Rectal smooth muscle tissue (tissue), 1 donor: ENCODE measurements at regions not wholly inside any gene's neighbourhood (a gene's known extent, or its start where the extent isn't known, plus 50 kb on each side); places are given as distances from the start of the nearest gene placed in this dataset.

Experiments
- H3K27ac ChIP-seq: one replicate; pipeline ENCODE4 v1.7.0; 2013; ENCODE audit warnings: low read depth, low read length, inconsistent platforms
- H3K27me3 ChIP-seq: one replicate; pipeline ENCODE4 v1.7.0; 2013; ENCODE audit warnings: low read length; ENCODE audit not compliant: control insufficient read depth, insufficient read depth
- H3K36me3 ChIP-seq: one replicate; pipeline ENCODE4 v1.7.0; 2013; ENCODE audit warnings: low read length; ENCODE audit not compliant: control insufficient read depth, insufficient read depth
- H3K4me1 ChIP-seq: one replicate; pipeline ENCODE4 v1.7.0; 2013; ENCODE audit warnings: low read length; ENCODE audit not compliant: control insufficient read depth, insufficient read depth
- H3K4me3 ChIP-seq: one replicate; pipeline ENCODE4 v1.7.0; 2013; ENCODE audit warnings: low read length
- H3K9ac ChIP-seq: one replicate; pipeline ENCODE4 v1.7.0; 2013; ENCODE audit warnings: low read length

- Histone ChIP-seq H3K36me3 (no peaks in the 10 kb centered on the region), H3K4me3 (no peak overlapping the region), H3K9ac (no peak overlapping the region), H3K27me3 (no peaks in the 10 kb centered on the region), H3K4me1 (peaks cover 13% of the 10 kb centered on the region), H3K27ac (no peak overlapping the region)
Measured at GRCh38 chr3:152094406-152094805, 174.3 kb upstream of the MBNL1 start.

GRCh38 chr3:152095472-152095871 lies 173.3 kb upstream of the MBNL1 start:
- H3K4me1 ChIP-seq = peaks cover 13% of the 10 kb centered on the region
- no peak overlapping the region for H3K4me3 ChIP-seq
- H3K9ac ChIP-seq = no peak overlapping the region
- peak overlapping the region; percentile 93 for H3K27ac ChIP-seq
- no peaks in the 10 kb centered on the region for H3K27me3 ChIP-seq
- no peaks in the 10 kb centered on the region for H3K36me3 ChIP-seq

- no peak overlapping the region for H3K9ac ChIP-seq
- no peaks in the 10 kb centered on the region for H3K36me3 ChIP-seq
- peaks cover 13% of the 10 kb centered on the region for H3K4me1 ChIP-seq
- no peaks in the 10 kb centered on the region for H3K27me3 ChIP-seq
- peak overlapping the region; percentile 93 for H3K27ac ChIP-seq
- no peak overlapping the region for H3K4me3 ChIP-seq
Measured at GRCh38 chr3:152096280-152096906, 172.3 kb upstream of the MBNL1 start.

- H3K9ac ChIP-seq = no peak overlapping the region
- H3K4me1 ChIP-seq = peaks cover 13% of the 10 kb centered on the region
- H3K4me3 ChIP-seq = no peak overlapping the region
- peak overlapping the region; percentile 93 for H3K27ac ChIP-seq
- no peaks in the 10 kb centered on the region for H3K27me3 ChIP-seq
- H3K36me3 ChIP-seq = no peaks in the 10 kb centered on the region
Measured at GRCh38 chr3:152097120-152097519, 171.6 kb upstream of the MBNL1 start.

- Histone ChIP-seq H3K4me1 (peaks cover 13% of the 10 kb centered on the region), H3K4me3 (no peak overlapping the region), H3K27me3 (no peaks in the 10 kb centered on the region), H3K27ac (peak overlapping the region; percentile 93), H3K36me3 (no peaks in the 10 kb centered on the region), H3K9ac (no peak overlapping the region)
Measured at GRCh38 chr3:152097770-152098169, 171.0 kb upstream of the MBNL1 start.

- H3K36me3 ChIP-seq = no peaks in the 10 kb centered on the region
- peaks cover 13% of the 10 kb centered on the region for H3K4me1 ChIP-seq
- peak overlapping the region; percentile 30 for H3K27ac ChIP-seq
- H3K4me3 ChIP-seq = no peak overlapping the region
- H3K9ac ChIP-seq = no peak overlapping the region
- no peaks in the 10 kb centered on the region for H3K27me3 ChIP-seq
Measured at GRCh38 chr3:152100491-152101132, 168.1 kb upstream of the MBNL1 start.

GRCh38 chr3:152102410-152102809 lies 166.3 kb upstream of the MBNL1 start:
- no peak overlapping the region for H3K27ac ChIP-seq
- H3K4me3 ChIP-seq = no peak overlapping the region
- no peaks in the 10 kb centered on the region for H3K4me1 ChIP-seq
- H3K9ac ChIP-seq = no peak overlapping the region
- no peaks in the 10 kb centered on the region for H3K36me3 ChIP-seq
- H3K27me3 ChIP-seq = no peaks in the 10 kb centered on the region

- Histone ChIP-seq H3K36me3 (no peaks in the 10 kb centered on the region), H3K27me3 (no peaks in the 10 kb centered on the region), H3K9ac (no peak overlapping the region), H3K4me1 (no peaks in the 10 kb centered on the region), H3K27ac (no peak overlapping the region), H3K4me3 (no peak overlapping the region)
Measured at GRCh38 chr3:152103257-152103656, 165.5 kb upstream of the MBNL1 start.

GRCh38 chr3:152104847-152105415 lies 163.8 kb upstream of the MBNL1 start:
- Histone ChIP-seq H3K4me3 (no peak overlapping the region), H3K9ac (no peak overlapping the region), H3K36me3 (no peaks in the 10 kb centered on the region), H3K27me3 (no peaks in the 10 kb centered on the region), H3K4me1 (no peaks in the 10 kb centered on the region), H3K27ac (no peak overlapping the region)

GRCh38 chr3:152105446-152105845 lies 163.3 kb upstream of the MBNL1 start:
- no peaks in the 10 kb centered on the region for H3K27me3 ChIP-seq
- H3K27ac ChIP-seq = no peak overlapping the region
- H3K36me3 ChIP-seq = no peaks in the 10 kb centered on the region
- no peak overlapping the region for H3K4me3 ChIP-seq
- no peaks in the 10 kb centered on the region for H3K4me1 ChIP-seq
- no peak overlapping the region for H3K9ac ChIP-seq

- no peak overlapping the region for H3K27ac ChIP-seq
- H3K36me3 ChIP-seq = no peaks in the 10 kb centered on the region
- no peak overlapping the region for H3K9ac ChIP-seq
- H3K4me3 ChIP-seq = no peak overlapping the region
- no peaks in the 10 kb centered on the region for H3K4me1 ChIP-seq
- no peaks in the 10 kb centered on the region for H3K27me3 ChIP-seq
Measured at GRCh38 chr3:152109038-152109437, 159.7 kb upstream of the MBNL1 start.

- Histone ChIP-seq H3K4me3 (no peak overlapping the region), H3K27ac (no peak overlapping the region), H3K27me3 (no peaks in the 10 kb centered on the region), H3K36me3 (no peaks in the 10 kb centered on the region), H3K9ac (no peak overlapping the region), H3K4me1 (no peaks in the 10 kb centered on the region)
Measured at GRCh38 chr3:152113413-152113812, 155.3 kb upstream of the MBNL1 start.
